ENCODE measurements at regions not wholly inside any gene's neighbourhood (a gene's known extent, or its start where the extent isn't known, plus 50 kb on each side); places are given as distances from the start of the nearest gene placed in this dataset.

- no peak for TF ChIP-seq PHF8 (IDR thresholded peaks at IDR 0.05; ENCODE audit: borderline replicate concordance, low read depth)
These were observed 302.9 kb upstream of the SUCLG2 start (continued) for GRCh38 chr3:67957268-67957667.

- Histone ChIP-seq H3K4me3 (no peak overlapping the region), H3K4me1 (no peaks in the 10 kb centered on the region), H3K9me3 (no peaks in the 10 kb centered on the region), H3K4me2 (no peak overlapping the region; the same call in 2 of the 3 replicates), H3K27ac (no peak overlapping the region)
- 12% methylated on average over 10 of the region's 13 CpGs for WGBS (ENCODE audit: missing lambda C conversion rate)
- POLR2A ChIA-PET, result no interaction called here
- peak in 1 of 2 experiments; percentile 42; a peak in 2 of 6 replicates for ATAC-seq
- no peak for TF ChIP-seq ZFP36 (IDR thresholded peaks at IDR 0.05; ENCODE audit: borderline replicate concordance, partially characterized antibody)
- no peak for TF ChIP-seq FOSB (CRISPR knock-in tag; IDR thresholded peaks at IDR 0.05)
- no peak for TF ChIP-seq NR3C1 (IDR thresholded peaks at IDR 0.05)
- TF ChIP-seq MYC (IDR thresholded peaks at IDR 0.05; ENCODE audit: borderline replicate concordance, low read length), result no peak
- CTCF ChIA-PET, result no interaction called here
- FAIRE-seq, result no peak
- DNase-seq (ENCODE audit: low read depth in 1 of 2, low spot score in 1 of 2), result peak in 1 of 2 experiments; percentile 14
These were observed 293.5 kb upstream of the SUCLG2 start for GRCh38 chr3:67947808-67948508.

GRCh38 chr3:67946436-67946835, 292.0 kb upstream of the SUCLG2 start:
- Histone ChIP-seq H3K4me3 (no peak overlapping the region), H3K4me1 (no peaks in the 10 kb centered on the region), H3K4me2 (no peak overlapping the region), H3K27ac (no peak overlapping the region), H3K9me3 (no peaks in the 10 kb centered on the region)
- DNase-seq (ENCODE audit: low read depth in 1 of 2, low spot score in 1 of 2) (no peak), ATAC-seq (no peak), FAIRE-seq (no peak)
- ChIA-PET POLR2A (no interaction called here), CTCF (no interaction called here)
- TF ChIP-seq CBX8 (IDR thresholded peaks at IDR 0.05) (no peak), KDM1A (IDR thresholded peaks at IDR 0.05; ENCODE audit: low read depth) (no peak), ESRRA (IDR thresholded peaks at IDR 0.05; ENCODE audit: borderline replicate concordance, low read length) (no peak), ZFP36 (IDR thresholded peaks at IDR 0.05; ENCODE audit: borderline replicate concordance, partially characterized antibody) (no peak), SREBF2 (IDR thresholded peaks at IDR 0.05) (no peak), CHD4 (IDR thresholded peaks at IDR 0.05; ENCODE audit: borderline replicate concordance) (no peak), RAD21 (conservative IDR thresholded peaks at IDR 0.05 in 1 of 2, IDR thresholded peaks at IDR 0.05 in 1 of 2) (no peak), MAFK (IDR thresholded peaks at IDR 0.05; ENCODE audit: partially characterized antibody) (no peak), ZNF302 (CRISPR knock-in tag; IDR thresholded peaks at IDR 0.05) (no peak), MAZ (IDR thresholded peaks at IDR 0.05; ENCODE audit: borderline replicate concordance, low read depth, low read length) (no peak), FOSB (CRISPR knock-in tag; IDR thresholded peaks at IDR 0.05) (no peak), PBX3 (IDR thresholded peaks at IDR 0.05) (no peak), ZSCAN20 (CRISPR knock-in tag; IDR thresholded peaks at IDR 0.05) (no peak), BHLHE40 (IDR thresholded peaks at IDR 0.05; ENCODE audit: low read depth, low read length) (no peak), HOXA7 (CRISPR knock-in tag; IDR thresholded peaks at IDR 0.05) (no peak)

DNA sequence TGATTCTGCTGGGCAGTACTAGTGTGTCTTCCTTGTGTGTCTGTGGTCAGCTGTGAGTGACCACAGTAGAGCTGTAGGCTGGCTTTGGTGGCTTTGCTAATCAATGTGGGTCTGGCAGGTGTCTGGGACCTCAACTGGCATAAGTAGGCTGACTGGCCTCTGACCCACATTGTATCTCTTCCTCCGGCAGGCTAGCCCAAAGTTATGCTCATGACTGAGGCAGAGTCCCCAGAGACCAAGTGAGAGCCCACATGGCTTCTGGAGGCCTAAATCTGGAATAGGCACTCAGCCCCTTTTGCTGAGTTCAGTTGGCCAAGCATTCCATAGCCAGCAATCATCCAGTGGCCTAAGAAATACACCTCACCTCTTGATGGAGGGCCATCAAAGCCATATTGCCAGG, 289.1 kb upstream of the SUCLG2 start:
- POLR2A ChIA-PET, result no interaction called here
- 86% methylated on average over 1 of the region's 1 CpG for WGBS (ENCODE audit: missing lambda C conversion rate)
- FAIRE-seq (no peak), ATAC-seq (no peak), DNase-seq (ENCODE audit: low read depth in 1 of 2, low spot score in 1 of 2) (no peak)
- no peak for TF ChIP-seq CHD2 (IDR thresholded peaks at IDR 0.05; ENCODE audit: low read length, partially characterized antibody)
- TF ChIP-seq RNF2 (IDR thresholded peaks at IDR 0.05; ENCODE audit: borderline replicate concordance, low read depth), result no peak
- TF ChIP-seq MAX (IDR thresholded peaks at IDR 0.05), result no peak
- TF ChIP-seq HOXB13 (CRISPR knock-in tag; IDR thresholded peaks at IDR 0.05; ENCODE audit: low read depth), result no peak
- no peak for TF ChIP-seq FOSB (CRISPR knock-in tag; IDR thresholded peaks at IDR 0.05)
- no peak for TF ChIP-seq MYC (IDR thresholded peaks at IDR 0.05; ENCODE audit: borderline replicate concordance, low read length)
- TF ChIP-seq RCOR1 (IDR thresholded peaks at IDR 0.05; ENCODE audit: low read depth, low read length), result no peak
- no peak for TF ChIP-seq POLR2A (IDR thresholded peaks at IDR 0.05; ENCODE audit: low read length)
- TF ChIP-seq PHF8 (IDR thresholded peaks at IDR 0.05; ENCODE audit: borderline replicate concordance, low read depth), result no peak
- no peak for TF ChIP-seq RARB (CRISPR knock-in tag; IDR thresholded peaks at IDR 0.05)
- Histone ChIP-seq H3K4me1 (no peaks in the 10 kb centered on the region), H3K9me3 (no peaks in the 10 kb centered on the region), H3K4me3 (no peak overlapping the region), H3K27ac (no peak overlapping the region), H3K4me2 (no peak overlapping the region)
- CTCF ChIA-PET, result no interaction called here

Data from A549 (cell line).